ENCODE measurements at regions not wholly inside any gene's neighbourhood (a gene's known extent, or its start where the extent isn't known, plus 50 kb on each side); places are given as distances from the start of the nearest gene placed in this dataset.
A peak's percentile ranks its signal among the peaks of the same experiment; 100 is the strongest.

GRCh38 chr3:159150180-159150579, 348.3 kb downstream of the MFSD1 start:
- no peak for DNase-seq (ENCODE audit: low read depth, low spot score)
- H3K4me3 ChIP-seq (ENCODE audit: low read depth, low read length): no peak overlapping the region
- TF ChIP-seq, protein P1, sequence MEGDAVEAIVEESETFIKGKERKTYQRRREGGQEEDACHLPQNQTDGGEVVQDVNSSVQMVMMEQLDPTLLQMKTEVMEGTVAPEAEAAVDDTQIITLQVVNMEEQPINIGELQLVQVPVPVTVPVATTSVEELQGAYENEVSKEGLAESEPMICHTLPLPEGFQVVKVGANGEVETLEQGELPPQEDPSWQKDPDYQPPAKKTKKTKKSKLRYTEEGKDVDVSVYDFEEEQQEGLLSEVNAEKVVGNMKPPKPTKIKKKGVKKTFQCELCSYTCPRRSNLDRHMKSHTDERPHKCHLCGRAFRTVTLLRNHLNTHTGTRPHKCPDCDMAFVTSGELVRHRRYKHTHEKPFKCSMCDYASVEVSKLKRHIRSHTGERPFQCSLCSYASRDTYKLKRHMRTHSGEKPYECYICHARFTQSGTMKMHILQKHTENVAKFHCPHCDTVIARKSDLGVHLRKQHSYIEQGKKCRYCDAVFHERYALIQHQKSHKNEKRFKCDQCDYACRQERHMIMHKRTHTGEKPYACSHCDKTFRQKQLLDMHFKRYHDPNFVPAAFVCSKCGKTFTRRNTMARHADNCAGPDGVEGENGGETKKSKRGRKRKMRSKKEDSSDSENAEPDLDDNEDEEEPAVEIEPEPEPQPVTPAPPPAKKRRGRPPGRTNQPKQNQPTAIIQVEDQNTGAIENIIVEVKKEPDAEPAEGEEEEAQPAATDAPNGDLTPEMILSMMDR (IDR thresholded peaks at IDR 0.05; ENCODE audit: insufficient read depth, low read length, missing control alignments): no peak
- POLR2A ChIA-PET: no interaction called here
- CTCF ChIA-PET: no interaction called here

- TF ChIP-seq, protein P1 (IDR thresholded peaks at IDR 0.05; ENCODE audit: insufficient read depth, low read length, missing control alignments): no peak
- ChIA-PET POLR2A (no interaction called here), CTCF (no interaction called here)
- no peak for DNase-seq (ENCODE audit: low read depth, low spot score)
- H3K4me3 ChIP-seq (ENCODE audit: low read depth, low read length): no peak overlapping the region
Observed at GRCh38 chr3:159151130-159151529, 349.3 kb downstream of the MFSD1 start.

- H3K4me3 ChIP-seq (ENCODE audit: low read depth, low read length): no peak overlapping the region
- ChIA-PET POLR2A (no interaction called here), CTCF (no interaction called here)
- no peak for DNase-seq (ENCODE audit: low read depth, low spot score)
- TF ChIP-seq, protein P1 (IDR thresholded peaks at IDR 0.05; ENCODE audit: insufficient read depth, low read length, missing control alignments): no peak
Observed at GRCh38 chr3:159157275-159157674, 355.4 kb downstream of the MFSD1 start.

GRCh38 chr3:159158213-159158612, 356.4 kb downstream of the MFSD1 start:
- ChIA-PET CTCF (interaction anchor here (1.1 to 1.9 kb wide), 3 partner anchors 9 to 102 kb away, joined by 3 to 7 read pairs (median 5); no protein-coding TSS in a partner anchor), POLR2A (no interaction called here)
- H3K4me3 ChIP-seq (ENCODE audit: low read depth, low read length): no peak overlapping the region
- TF ChIP-seq, protein P1 (IDR thresholded peaks at IDR 0.05; ENCODE audit: insufficient read depth, low read length, missing control alignments): peak; percentile 9
- no peak for DNase-seq (ENCODE audit: low read depth, low spot score)

GRCh38 chr3:159158801-159159200, 356.9 kb downstream of the MFSD1 start:
- H3K4me3 ChIP-seq (ENCODE audit: low read depth, low read length): no peak overlapping the region
- CTCF ChIA-PET: interaction anchor here (1.1 to 1.9 kb wide), 3 partner anchors 8 to 101 kb away, joined by 3 to 7 read pairs (median 5); no protein-coding TSS in a partner anchor
- POLR2A ChIA-PET: no interaction called here
- TF ChIP-seq, protein P1 (IDR thresholded peaks at IDR 0.05; ENCODE audit: insufficient read depth, low read length, missing control alignments): no peak
- no peak for DNase-seq (ENCODE audit: low read depth, low spot score)

- CTCF ChIA-PET: interaction anchor here (1.9 kb wide), 1 partner anchor 101 kb away, joined by 7 read pairs; no protein-coding TSS in a partner anchor
Observed at GRCh38 chr3:159159546-159159945, 357.7 kb downstream of the MFSD1 start.

More at GRCh38 chr3:159159546-159159945, 357.7 kb downstream of the MFSD1 start:
- POLR2A ChIA-PET: no interaction called here
- H3K4me3 ChIP-seq (ENCODE audit: low read depth, low read length): no peak overlapping the region
- no peak for DNase-seq (ENCODE audit: low read depth, low spot score)
- TF ChIP-seq, protein P1 (IDR thresholded peaks at IDR 0.05; ENCODE audit: insufficient read depth, low read length, missing control alignments): no peak

All from AG04449 (cell line).